ENCODE measurements at regions not wholly inside any gene's neighbourhood (a gene's known extent, or its start where the extent isn't known, plus 50 kb on each side); places are given as distances from the start of the nearest gene placed in this dataset.
"Not testable (repeated sequence)": the region's sequence is repeated elsewhere in the genome, so short reads cannot be mapped to it uniquely, and the experiment has no call there.

DNA sequence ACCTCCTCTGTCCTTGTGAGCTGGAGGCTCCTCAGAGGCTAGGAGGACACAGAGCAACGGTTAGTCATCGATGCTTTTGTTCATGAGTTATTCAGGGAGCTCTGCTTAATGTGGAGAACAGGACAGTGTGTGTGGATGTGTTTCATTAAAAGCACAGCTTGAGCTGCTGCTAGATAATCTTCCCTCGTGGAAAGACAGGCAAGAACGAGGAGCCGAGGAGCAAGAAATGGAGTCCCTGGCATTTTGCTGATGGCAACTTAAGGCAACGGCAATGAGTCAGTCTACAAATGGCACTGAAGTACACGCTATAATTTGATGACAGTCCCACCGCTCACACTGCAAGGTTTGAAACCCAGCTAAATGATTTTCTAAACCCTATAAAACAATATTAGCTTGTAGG lies 106.2 kb downstream of the IGLL1 start:
- TF ChIP-seq, protein P1, sequence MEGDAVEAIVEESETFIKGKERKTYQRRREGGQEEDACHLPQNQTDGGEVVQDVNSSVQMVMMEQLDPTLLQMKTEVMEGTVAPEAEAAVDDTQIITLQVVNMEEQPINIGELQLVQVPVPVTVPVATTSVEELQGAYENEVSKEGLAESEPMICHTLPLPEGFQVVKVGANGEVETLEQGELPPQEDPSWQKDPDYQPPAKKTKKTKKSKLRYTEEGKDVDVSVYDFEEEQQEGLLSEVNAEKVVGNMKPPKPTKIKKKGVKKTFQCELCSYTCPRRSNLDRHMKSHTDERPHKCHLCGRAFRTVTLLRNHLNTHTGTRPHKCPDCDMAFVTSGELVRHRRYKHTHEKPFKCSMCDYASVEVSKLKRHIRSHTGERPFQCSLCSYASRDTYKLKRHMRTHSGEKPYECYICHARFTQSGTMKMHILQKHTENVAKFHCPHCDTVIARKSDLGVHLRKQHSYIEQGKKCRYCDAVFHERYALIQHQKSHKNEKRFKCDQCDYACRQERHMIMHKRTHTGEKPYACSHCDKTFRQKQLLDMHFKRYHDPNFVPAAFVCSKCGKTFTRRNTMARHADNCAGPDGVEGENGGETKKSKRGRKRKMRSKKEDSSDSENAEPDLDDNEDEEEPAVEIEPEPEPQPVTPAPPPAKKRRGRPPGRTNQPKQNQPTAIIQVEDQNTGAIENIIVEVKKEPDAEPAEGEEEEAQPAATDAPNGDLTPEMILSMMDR (conservative IDR thresholded peaks at IDR 0.05), result no peak
- Mint-ChIP-seq H3K27ac (no peak overlapping the region), H3K9me3 (no peaks in the 10 kb centered on the region), H3K4me1 (no peaks in the 10 kb centered on the region; a peak in 1 of 4 replicates), H3K27me3 (ENCODE audit: low read depth) (peaks cover 82% of the 10 kb centered on the region), H3K4me3 (no peak overlapping the region), H3K36me3 (ENCODE audit: insufficient read depth in 1 of 3, low read depth in 3 of 3) (no peaks in the 10 kb centered on the region)
- no peak overlapping the region for H3K27ac ChIP-seq (ENCODE audit: insufficient read length, low read depth, low read length)
- H3K9ac ChIP-seq (ENCODE audit: extremely low read depth, insufficient read length, low read length), result no peak overlapping the region
- no peak overlapping the region for H3K14ac ChIP-seq (ENCODE audit: insufficient read depth, low read length)
- no peak overlapping the region for H2BK15ac ChIP-seq (ENCODE audit: low read depth, low read length)
- no peak overlapping the region for H2BK120ac ChIP-seq (ENCODE audit: low read depth, low read length, poor library complexity, severe bottlenecking)
- H2BK12ac ChIP-seq (ENCODE audit: insufficient read length, low read depth, low read length), result no peak overlapping the region
- H2BK20ac ChIP-seq (ENCODE audit: low read depth, low read length, poor library complexity, severe bottlenecking), result no peak overlapping the region
- no peak overlapping the region for H3K4me2 ChIP-seq (ENCODE audit: insufficient read depth, insufficient read length, low read length)
- WGBS (ENCODE audit: extremely low coverage, insufficient read length, low lambda C conversion rate), result no CpG with 5 or more reads among the region's 8 CpGs
- H3K18ac ChIP-seq (ENCODE audit: insufficient read length, low read depth, low read length), result no peak overlapping the region
- no peaks in the 10 kb centered on the region for H3K27me3 ChIP-seq (ENCODE audit: insufficient read depth, low read length)
- no peaks in the 10 kb centered on the region for H3K4me1 ChIP-seq (ENCODE audit: insufficient read depth, low read length)
- H3K79me2 ChIP-seq (ENCODE audit: insufficient read depth, low read length), result no peaks in the 10 kb centered on the region
- H3K56ac ChIP-seq (ENCODE audit: insufficient read length, low read depth, low read length), result no peak overlapping the region
- no peaks in the 10 kb centered on the region for H3K9me3 ChIP-seq (ENCODE audit: control insufficient read depth, low read depth, low read length)
- no peak overlapping the region for H4K5ac ChIP-seq (ENCODE audit: insufficient read length, low read depth, low read length)
- no peak overlapping the region for H3T11ph ChIP-seq (ENCODE audit: low read length)
- no peak overlapping the region for H4K91ac ChIP-seq (ENCODE audit: insufficient read length, low read depth, low read length)
- H2AFZ ChIP-seq (ENCODE audit: low read length), result no peak overlapping the region
- H4K8ac ChIP-seq (replicated peaks; ENCODE audit: insufficient read length, low read depth, low read length), result no peak overlapping the region
- no peak overlapping the region for H2BK5ac ChIP-seq (ENCODE audit: insufficient read length, low read length)
- H3K4ac ChIP-seq (ENCODE audit: low read depth, low read length), result no peak overlapping the region
- no peak overlapping the region for H2AK5ac ChIP-seq (ENCODE audit: insufficient read length, low read length)
- DNase-seq, result no peak
- H4K20me1 ChIP-seq (ENCODE audit: control insufficient read depth, insufficient read depth, insufficient read length), result no peaks in the 10 kb centered on the region
- H3K23ac ChIP-seq (ENCODE audit: insufficient read length, low read depth, low read length), result no peak overlapping the region
- H3K23me2 ChIP-seq (ENCODE audit: insufficient read length, low read depth, low read length, poor library complexity, severe bottlenecking), result no peaks in the 10 kb centered on the region
- no peaks in the 10 kb centered on the region for H3K79me1 ChIP-seq (ENCODE audit: insufficient read depth, low read depth, low read length, poor library complexity, severe bottlenecking)

DNA sequence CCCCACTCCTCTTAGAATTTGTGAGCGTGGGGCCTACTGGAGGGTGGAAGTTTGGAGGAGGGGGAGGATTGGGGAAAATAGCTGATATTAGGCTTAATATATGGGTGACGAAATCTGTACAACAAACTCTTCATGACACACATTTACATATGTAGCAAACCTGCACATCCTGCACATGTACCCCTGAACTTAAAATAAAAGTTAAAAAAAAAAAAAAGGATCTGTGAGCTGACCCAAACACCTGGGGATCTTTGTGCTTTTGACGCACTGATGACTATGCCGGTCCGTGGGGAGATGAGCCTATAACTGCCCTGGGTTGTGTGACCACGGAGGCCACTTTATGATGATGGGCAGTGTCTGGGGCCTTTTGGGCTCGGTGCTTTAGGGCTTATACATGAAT lies 107.7 kb downstream of the IGLL1 start:
- not testable (repeated sequence) for H2BK15ac ChIP-seq (ENCODE audit: low read depth, low read length); H4K20me1 ChIP-seq (ENCODE audit: control insufficient read depth, insufficient read depth, insufficient read length); H3K4me3 Mint-ChIP-seq; H3K14ac ChIP-seq (ENCODE audit: insufficient read depth, low read length); H2AK5ac ChIP-seq (ENCODE audit: insufficient read length, low read length); H3K4ac ChIP-seq (ENCODE audit: low read depth, low read length); H3K23me2 ChIP-seq (ENCODE audit: insufficient read length, low read depth, low read length, poor library complexity, severe bottlenecking); H4K5ac ChIP-seq (ENCODE audit: insufficient read length, low read depth, low read length); H3K27me3 ChIP-seq (ENCODE audit: insufficient read depth, low read length); H2BK120ac ChIP-seq (ENCODE audit: low read depth, low read length, poor library complexity, severe bottlenecking); H3K9ac ChIP-seq (ENCODE audit: extremely low read depth, insufficient read length, low read length); H4K91ac ChIP-seq (ENCODE audit: insufficient read length, low read depth, low read length); H3K79me2 ChIP-seq (ENCODE audit: insufficient read depth, low read length); H3K27ac Mint-ChIP-seq; H2BK5ac ChIP-seq (ENCODE audit: insufficient read length, low read length); DNase-seq; H3T11ph ChIP-seq (ENCODE audit: low read length); H3K36me3 Mint-ChIP-seq (ENCODE audit: insufficient read depth in 1 of 3, low read depth in 3 of 3); H3K4me1 ChIP-seq (ENCODE audit: insufficient read depth, low read length); H2BK20ac ChIP-seq (ENCODE audit: low read depth, low read length, poor library complexity, severe bottlenecking); H3K9me3 ChIP-seq (ENCODE audit: control insufficient read depth, low read depth, low read length); H3K18ac ChIP-seq (ENCODE audit: insufficient read length, low read depth, low read length); H2BK12ac ChIP-seq (ENCODE audit: insufficient read length, low read depth, low read length); H3K4me1 Mint-ChIP-seq; H3K9me3 Mint-ChIP-seq; H3K27ac ChIP-seq (ENCODE audit: insufficient read length, low read depth, low read length); H4K8ac ChIP-seq (replicated peaks; ENCODE audit: insufficient read length, low read depth, low read length); H3K56ac ChIP-seq (ENCODE audit: insufficient read length, low read depth, low read length); H2AFZ ChIP-seq (ENCODE audit: low read length); H3K23ac ChIP-seq (ENCODE audit: insufficient read length, low read depth, low read length); H3K4me2 ChIP-seq (ENCODE audit: insufficient read depth, insufficient read length, low read length); H3K79me1 ChIP-seq (ENCODE audit: insufficient read depth, low read depth, low read length, poor library complexity, severe bottlenecking)
- H3K27me3 Mint-ChIP-seq (ENCODE audit: low read depth), result peaks cover 72% of the 10 kb centered on the region
- no CpG with 5 or more reads among the region's 7 CpGs for WGBS (ENCODE audit: extremely low coverage, insufficient read length, low lambda C conversion rate)

All from H9 (cell line).